SH-SY5Y (cell line): ENCODE measurements at regions not wholly inside any gene's neighbourhood (a gene's known extent, or its start where the extent isn't known, plus 50 kb on each side); places are given as distances from the start of the nearest gene placed in this dataset.

Experiments used
- GATA2 ChIP-seq: IDR thresholded peaks from 2 replicates; pipeline ENCODE4 v1.6.1; 2011; ENCODE audit warnings: mild to moderate bottlenecking, low read depth, low read length
- GATA3 ChIP-seq: IDR thresholded peaks from 2 replicates; pipeline ENCODE4 v1.6.1; 2011; ENCODE audit warnings: low read depth, mild to moderate bottlenecking, low read length, moderate library complexity

DNA sequence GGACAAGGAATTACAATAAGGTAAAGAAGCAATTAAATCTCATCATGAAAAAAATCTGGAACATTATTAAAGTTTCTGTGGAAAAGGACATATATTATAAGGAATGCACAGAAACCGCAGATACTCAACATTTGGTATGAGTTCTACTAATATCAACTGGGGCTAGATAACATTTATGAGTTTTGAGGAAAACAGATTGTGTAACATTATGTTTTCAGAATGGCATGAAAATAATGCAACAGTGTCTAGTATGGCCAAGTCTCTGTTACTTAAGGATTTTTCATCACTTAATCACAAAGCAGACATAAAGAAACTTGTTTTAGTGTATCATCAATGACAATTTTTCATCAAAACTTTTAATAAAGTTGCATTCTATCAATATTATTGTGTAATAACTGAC, 785.0 kb downstream of the GLUD2 start:
- TF ChIP-seq GATA2 (no peak), GATA3 (no peak)
